ENCODE measurements at regions not wholly inside any gene's neighbourhood (a gene's known extent, or its start where the extent isn't known, plus 50 kb on each side); places are given as distances from the start of the nearest gene placed in this dataset.

DNA sequence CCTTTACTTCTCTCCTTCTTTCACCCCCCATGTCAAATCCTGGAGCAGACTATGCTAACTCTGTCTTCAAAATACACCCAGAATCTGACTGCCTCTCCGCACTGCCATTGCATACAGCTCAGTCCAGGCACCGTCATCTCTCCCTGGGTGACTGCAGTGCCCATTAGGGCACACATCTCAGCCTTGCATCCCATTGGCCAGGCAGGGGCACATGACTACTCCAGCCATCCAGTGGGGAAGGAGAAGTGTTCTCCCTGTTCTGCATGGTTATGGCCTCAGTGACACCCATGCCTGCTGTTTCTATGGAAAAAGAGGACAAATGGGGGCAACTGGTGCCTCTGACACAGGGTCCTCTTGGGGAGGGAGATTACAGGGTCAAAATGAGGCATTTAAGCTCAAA, 270.5 kb downstream of the MATN1 start:
- H3K9me3 ChIP-seq (ENCODE audit: control insufficient read depth in 2 of 2, insufficient read depth in 1 of 2, low read depth in 1 of 2, low read length in 1 of 2), result no peaks in the 10 kb centered on the region
- 87 to 97% methylated on average over 2 of the region's 2 CpGs for WGBS, 2 donors
- H3K27ac ChIP-seq (ENCODE audit: low read depth in 2 of 2, low read length in 1 of 2), result no peak overlapping the region
- no peak overlapping the region for H3K4me3 ChIP-seq (ENCODE audit: low read depth in 1 of 2, low read length in 2 of 2)
- H3K4me1 ChIP-seq (ENCODE audit: control insufficient read depth in 2 of 2, insufficient read depth in 2 of 2, low read length in 1 of 2), result no peaks in the 10 kb centered on the region
- no peaks in the 10 kb centered on the region for H3K27me3 ChIP-seq (ENCODE audit: control insufficient read depth in 1 of 2, insufficient read depth in 2 of 2, low read length in 2 of 2)
- H3K36me3 ChIP-seq (ENCODE audit: control insufficient read depth in 2 of 2, insufficient read depth in 2 of 2, low read length in 1 of 2), result no peaks in the 10 kb centered on the region

GRCh38 chr1:30452170-30452569, 271.2 kb downstream of the MATN1 start:
- Histone ChIP-seq H3K4me1 (ENCODE audit: control insufficient read depth in 2 of 2, insufficient read depth in 2 of 2, low read length in 1 of 2) (no peaks in the 10 kb centered on the region), H3K36me3 (ENCODE audit: control insufficient read depth in 2 of 2, insufficient read depth in 2 of 2, low read length in 1 of 2) (no peaks in the 10 kb centered on the region), H3K27ac (ENCODE audit: low read depth in 2 of 2, low read length in 1 of 2) (no peak overlapping the region), H3K4me3 (ENCODE audit: low read depth in 1 of 2, low read length in 2 of 2) (no peak overlapping the region), H3K9me3 (ENCODE audit: control insufficient read depth in 2 of 2, insufficient read depth in 1 of 2, low read depth in 1 of 2, low read length in 1 of 2) (no peaks in the 10 kb centered on the region), H3K27me3 (ENCODE audit: control insufficient read depth in 1 of 2, insufficient read depth in 2 of 2, low read length in 2 of 2) (no peaks in the 10 kb centered on the region)
- WGBS, 2 donors, result 71 to 73% methylated on average over 2 of the region's 2 CpGs

- WGBS, 2 donors, result 86 to 88% methylated on average over 14 of the region's 14 CpGs
- Histone ChIP-seq H3K36me3 (ENCODE audit: control insufficient read depth in 2 of 2, insufficient read depth in 2 of 2, low read length in 1 of 2) (no peaks in the 10 kb centered on the region), H3K4me1 (ENCODE audit: control insufficient read depth in 2 of 2, insufficient read depth in 2 of 2, low read length in 1 of 2) (no peaks in the 10 kb centered on the region), H3K4me3 (ENCODE audit: low read depth in 1 of 2, low read length in 2 of 2) (no peak overlapping the region), H3K27ac (ENCODE audit: low read depth in 2 of 2, low read length in 1 of 2) (no peak overlapping the region), H3K9me3 (ENCODE audit: control insufficient read depth in 2 of 2, insufficient read depth in 1 of 2, low read depth in 1 of 2, low read length in 1 of 2) (no peaks in the 10 kb centered on the region), H3K27me3 (ENCODE audit: control insufficient read depth in 1 of 2, insufficient read depth in 2 of 2, low read length in 2 of 2) (no peaks in the 10 kb centered on the region)
Measured at GRCh38 chr1:30451532-30452125, 271.8 kb downstream of the MATN1 start.

- H3K4me3 ChIP-seq (ENCODE audit: low read depth in 1 of 2, low read length in 2 of 2), result no peak overlapping the region
- H3K27ac ChIP-seq (ENCODE audit: low read depth in 2 of 2, low read length in 1 of 2), result no peak overlapping the region
- 76 to 79% methylated on average over 5 of the region's 5 CpGs for WGBS, 2 donors
- H3K4me1 ChIP-seq (ENCODE audit: control insufficient read depth in 2 of 2, insufficient read depth in 2 of 2, low read length in 1 of 2), result no peaks in the 10 kb centered on the region
- no peaks in the 10 kb centered on the region for H3K36me3 ChIP-seq (ENCODE audit: control insufficient read depth in 2 of 2, insufficient read depth in 2 of 2, low read length in 1 of 2)
- H3K9me3 ChIP-seq (ENCODE audit: control insufficient read depth in 2 of 2, insufficient read depth in 1 of 2, low read depth in 1 of 2, low read length in 1 of 2), result no peaks in the 10 kb centered on the region
- no peaks in the 10 kb centered on the region for H3K27me3 ChIP-seq (ENCODE audit: control insufficient read depth in 1 of 2, insufficient read depth in 2 of 2, low read length in 2 of 2)
Measured at GRCh38 chr1:30450818-30451233, 272.6 kb downstream of the MATN1 start.

- Histone ChIP-seq H3K36me3 (ENCODE audit: control insufficient read depth in 2 of 2, insufficient read depth in 2 of 2, low read length in 1 of 2) (no peaks in the 10 kb centered on the region), H3K4me3 (ENCODE audit: low read depth in 1 of 2, low read length in 2 of 2) (no peak overlapping the region), H3K4me1 (ENCODE audit: control insufficient read depth in 2 of 2, insufficient read depth in 2 of 2, low read length in 1 of 2) (no peaks in the 10 kb centered on the region), H3K9me3 (ENCODE audit: control insufficient read depth in 2 of 2, insufficient read depth in 1 of 2, low read depth in 1 of 2, low read length in 1 of 2) (no peaks in the 10 kb centered on the region), H3K27ac (ENCODE audit: low read depth in 2 of 2, low read length in 1 of 2) (no peak overlapping the region), H3K27me3 (ENCODE audit: control insufficient read depth in 1 of 2, insufficient read depth in 2 of 2, low read length in 2 of 2) (no peaks in the 10 kb centered on the region)
- 67 to 73% methylated on average over 7 of the region's 7 CpGs for WGBS, 2 donors
Measured at GRCh38 chr1:30450148-30450817, 273.1 kb downstream of the MATN1 start.

DNA sequence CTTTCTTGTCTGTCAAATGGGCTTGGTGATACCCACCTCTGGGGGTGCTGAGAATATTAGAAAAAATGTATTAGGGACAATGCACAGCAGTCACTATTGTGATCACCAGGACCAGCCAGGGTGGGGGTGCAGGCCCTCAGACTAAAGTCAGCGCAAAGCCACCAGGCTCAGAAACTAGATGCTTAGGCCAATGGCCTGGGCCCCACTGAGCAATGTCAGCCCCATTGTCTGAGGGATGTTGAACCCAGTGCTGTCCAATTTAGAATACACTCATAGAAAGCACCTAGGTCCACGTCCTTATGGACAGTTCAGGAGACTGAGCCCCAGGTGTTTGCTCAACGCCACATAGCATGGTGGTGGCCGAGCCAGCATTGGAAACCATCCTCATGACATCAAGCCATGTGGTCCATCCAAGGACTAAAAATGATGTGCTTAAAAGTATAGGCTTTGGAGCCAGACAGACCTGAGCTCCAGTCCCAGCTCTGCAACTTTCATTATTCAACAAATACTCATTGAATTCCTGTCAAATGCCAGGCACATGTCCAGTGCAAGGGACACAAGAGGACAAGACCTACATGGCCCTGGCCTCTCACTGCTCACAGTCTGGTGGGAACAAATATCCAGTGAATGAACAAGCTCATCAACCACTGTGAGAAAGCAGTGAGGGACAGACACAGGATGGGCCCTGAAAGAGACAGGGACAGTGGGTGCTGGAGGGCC, 273.8 kb downstream of the MATN1 start:
- H3K36me3 ChIP-seq (ENCODE audit: control insufficient read depth in 2 of 2, insufficient read depth in 2 of 2, low read length in 1 of 2), result no peaks in the 10 kb centered on the region
- WGBS, 2 donors, result 86 to 88% methylated on average over 4 of the region's 4 CpGs
- no peaks in the 10 kb centered on the region for H3K4me1 ChIP-seq (ENCODE audit: control insufficient read depth in 2 of 2, insufficient read depth in 2 of 2, low read length in 1 of 2)
- no peaks in the 10 kb centered on the region for H3K27me3 ChIP-seq (ENCODE audit: control insufficient read depth in 1 of 2, insufficient read depth in 2 of 2, low read length in 2 of 2)
- H3K27ac ChIP-seq (ENCODE audit: low read depth in 2 of 2, low read length in 1 of 2), result no peak overlapping the region
- no peak overlapping the region for H3K4me3 ChIP-seq (ENCODE audit: low read depth in 1 of 2, low read length in 2 of 2)
- no peaks in the 10 kb centered on the region for H3K9me3 ChIP-seq (ENCODE audit: control insufficient read depth in 2 of 2, insufficient read depth in 1 of 2, low read depth in 1 of 2, low read length in 1 of 2)

GRCh38 chr1:30449003-30449402, 274.4 kb downstream of the MATN1 start:
- Histone ChIP-seq H3K9me3 (ENCODE audit: control insufficient read depth in 2 of 2, insufficient read depth in 1 of 2, low read depth in 1 of 2, low read length in 1 of 2) (no peaks in the 10 kb centered on the region), H3K4me3 (ENCODE audit: low read depth in 1 of 2, low read length in 2 of 2) (no peak overlapping the region), H3K27me3 (ENCODE audit: control insufficient read depth in 1 of 2, insufficient read depth in 2 of 2, low read length in 2 of 2) (no peaks in the 10 kb centered on the region), H3K4me1 (ENCODE audit: control insufficient read depth in 2 of 2, insufficient read depth in 2 of 2, low read length in 1 of 2) (no peaks in the 10 kb centered on the region), H3K36me3 (ENCODE audit: control insufficient read depth in 2 of 2, insufficient read depth in 2 of 2, low read length in 1 of 2) (no peaks in the 10 kb centered on the region), H3K27ac (ENCODE audit: low read depth in 2 of 2, low read length in 1 of 2) (no peak overlapping the region)
- 64 to 67% methylated on average over 5 of the region's 5 CpGs for WGBS, 2 donors

- no peaks in the 10 kb centered on the region for H3K9me3 ChIP-seq (ENCODE audit: control insufficient read depth in 2 of 2, insufficient read depth in 1 of 2, low read depth in 1 of 2, low read length in 1 of 2)
- H3K27ac ChIP-seq (ENCODE audit: low read depth in 2 of 2, low read length in 1 of 2), result no peak overlapping the region
- H3K4me1 ChIP-seq (ENCODE audit: control insufficient read depth in 2 of 2, insufficient read depth in 2 of 2, low read length in 1 of 2), result no peaks in the 10 kb centered on the region
- H3K36me3 ChIP-seq (ENCODE audit: control insufficient read depth in 2 of 2, insufficient read depth in 2 of 2, low read length in 1 of 2), result no peaks in the 10 kb centered on the region
- WGBS, 2 donors, result 81 to 82% methylated on average over 3 of the region's 3 CpGs
- H3K4me3 ChIP-seq (ENCODE audit: low read depth in 1 of 2, low read length in 2 of 2), result no peak overlapping the region
- H3K27me3 ChIP-seq (ENCODE audit: control insufficient read depth in 1 of 2, insufficient read depth in 2 of 2, low read length in 2 of 2), result no peaks in the 10 kb centered on the region
Measured at GRCh38 chr1:30447701-30448100, 275.7 kb downstream of the MATN1 start.

DNA sequence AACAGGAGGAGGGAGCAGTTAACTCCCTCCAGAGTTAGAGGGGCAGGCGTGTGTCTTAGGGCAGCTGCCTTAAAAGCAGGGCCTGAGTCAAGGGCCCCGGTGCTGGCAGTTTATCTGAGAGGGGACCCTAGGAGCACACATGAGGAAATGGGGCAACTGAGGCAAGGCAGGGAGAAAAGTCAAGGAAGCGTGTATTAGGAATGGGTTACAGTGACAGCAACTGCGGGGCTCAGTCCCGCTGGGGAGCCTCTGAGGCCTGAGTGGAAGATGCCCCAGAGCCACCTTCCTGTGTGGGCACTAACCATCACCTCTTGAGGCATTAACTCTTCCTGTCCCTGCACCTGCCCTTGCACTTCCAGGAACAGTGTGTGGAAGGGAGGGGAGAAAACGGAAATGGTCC, 276.3 kb downstream of the MATN1 start:
- Histone ChIP-seq H3K27me3 (ENCODE audit: control insufficient read depth in 1 of 2, insufficient read depth in 2 of 2, low read length in 2 of 2) (no peaks in the 10 kb centered on the region), H3K4me1 (ENCODE audit: control insufficient read depth in 2 of 2, insufficient read depth in 2 of 2, low read length in 1 of 2) (no peaks in the 10 kb centered on the region), H3K36me3 (ENCODE audit: control insufficient read depth in 2 of 2, insufficient read depth in 2 of 2, low read length in 1 of 2) (no peaks in the 10 kb centered on the region), H3K27ac (ENCODE audit: low read depth in 2 of 2, low read length in 1 of 2) (no peak overlapping the region), H3K9me3 (ENCODE audit: control insufficient read depth in 2 of 2, insufficient read depth in 1 of 2, low read depth in 1 of 2, low read length in 1 of 2) (no peaks in the 10 kb centered on the region), H3K4me3 (ENCODE audit: low read depth in 1 of 2, low read length in 2 of 2) (no peak overlapping the region)
- WGBS, 2 donors, result 62 to 69% methylated on average over 6 of the region's 6 CpGs

All from esophagus (tissue), 2 donors.